Urothelium cell line (cell line): ENCODE measurements at regions not wholly inside any gene's neighbourhood (a gene's known extent, or its start where the extent isn't known, plus 50 kb on each side); places are given as distances from the start of the nearest gene placed in this dataset.

Experiments used
- DNase-seq: peaks from one replicate; pipeline ENCODE4 v3.0.0; 2011; ENCODE audit warnings: low spot score, mixed read lengths
- FAIRE-seq: peaks from 2 replicates; lab custom pipeline; 2011; peaks lifted over from hg19 to GRCh38; lab: Jason Lieb, UNC

GRCh38 chr1:177592624-177593023 lies 377.2 kb downstream of the SEC16B start:
- DNase-seq: no peak
- FAIRE-seq: no peak

- DNase-seq (no peak), FAIRE-seq (no peak)
Measured at GRCh38 chr1:177591155-177591554, 378.7 kb downstream of the SEC16B start.

GRCh38 chr1:177589166-177589565 lies 380.7 kb downstream of the SEC16B start:
- DNase-seq (no peak), FAIRE-seq (no peak)

GRCh38 chr1:177586429-177586828 lies 383.4 kb downstream of the SEC16B start:
- DNase-seq: no peak
- no peak for FAIRE-seq

- FAIRE-seq: no peak
- no peak for DNase-seq
Measured at GRCh38 chr1:177585302-177586220, 384.3 kb downstream of the SEC16B start.

- FAIRE-seq: no peak
- DNase-seq: no peak
Measured at GRCh38 chr1:177573901-177574300, 396.0 kb downstream of the SEC16B start.

GRCh38 chr1:177571485-177572076 lies 398.3 kb downstream of the SEC16B start:
- DNase-seq (no peak), FAIRE-seq (no peak)

GRCh38 chr1:177571076-177571475 lies 398.8 kb downstream of the SEC16B start:
- DNase-seq (no peak), FAIRE-seq (no peak)

GRCh38 chr1:177569476-177569875 lies 398.7 kb downstream of the BRINP2 start:
- DNase-seq (no peak), FAIRE-seq (no peak)

- no peak for DNase-seq
- no peak for FAIRE-seq
Measured at GRCh38 chr1:177568622-177569021, 397.9 kb downstream of the BRINP2 start.

- FAIRE-seq (no peak), DNase-seq (peak; percentile 13)
Measured at GRCh38 chr1:177567393-177567792, 396.6 kb downstream of the BRINP2 start.

- DNase-seq: no peak
- no peak for FAIRE-seq
Measured at GRCh38 chr1:177566495-177566894, 395.7 kb downstream of the BRINP2 start.

GRCh38 chr1:177561436-177561835 lies 390.7 kb downstream of the BRINP2 start:
- no peak for DNase-seq
- FAIRE-seq: no peak

GRCh38 chr1:177558372-177558771 lies 387.6 kb downstream of the BRINP2 start:
- DNase-seq: no peak
- FAIRE-seq: no peak

GRCh38 chr1:177556163-177556562 lies 385.4 kb downstream of the BRINP2 start:
- DNase-seq: no peak
- no peak for FAIRE-seq

- no peak for DNase-seq
- FAIRE-seq: no peak
Measured at GRCh38 chr1:177547200-177547599, 376.4 kb downstream of the BRINP2 start.

- no peak for DNase-seq
- no peak for FAIRE-seq
Measured at GRCh38 chr1:177546346-177546745, 375.6 kb downstream of the BRINP2 start.

- FAIRE-seq (no peak), DNase-seq (no peak)
Measured at GRCh38 chr1:177526201-177526600, 355.4 kb downstream of the BRINP2 start.

- FAIRE-seq (no peak), DNase-seq (no peak)
Measured at GRCh38 chr1:177525176-177525575, 354.4 kb downstream of the BRINP2 start.

- FAIRE-seq: no peak
- no peak for DNase-seq
Measured at GRCh38 chr1:177517546-177517945, 346.8 kb downstream of the BRINP2 start.

- no peak for FAIRE-seq
- DNase-seq: no peak
Measured at GRCh38 chr1:177514207-177514606, 343.4 kb downstream of the BRINP2 start.

- no peak for FAIRE-seq
- DNase-seq: no peak
Measured at GRCh38 chr1:177511036-177511435, 340.3 kb downstream of the BRINP2 start.
